Activated B cell treated with CpG ODN at 0.5 μM for 24 hours (primary cell): ENCODE measurements at regions not wholly inside any gene's neighbourhood (a gene's known extent, or its start where the extent isn't known, plus 50 kb on each side); places are given as distances from the start of the nearest gene placed in this dataset.

Experiments
- ATAC-seq: fragments of 200-7000 bp; cut with Tn5 transposase; one replicate; pipeline ENCODE4 v1.10.0; 2021; ENCODE audit warnings: low read depth, mild to moderate bottlenecking, moderate library complexity
- CTCF ChIA-PET: fragments of 350-600 bp; sonication (Branson Sonifier 250); formaldehyde crosslinking; loops from one replicate; lab custom pipeline; 2021; ENCODE audit warnings: antibody characterized with exemption; lab: Charles Lee
- POLR2A ChIA-PET: fragments of 350-600 bp; sonication (Branson Sonifier 250); formaldehyde crosslinking; loops from one replicate; lab custom pipeline; 2021; ENCODE audit warnings: antibody characterized with exemption; lab: Charles Lee
- DNase-seq: peaks from one replicate; pipeline ENCODE4 v3.0.0; 2022
- H3K27ac Mint-ChIP-seq: one replicate; pipeline ENCODE4 v1.8.0; 2020; ENCODE audit warnings: mixed read lengths
- H3K27me3 Mint-ChIP-seq: one replicate; pipeline ENCODE4 v1.8.0; 2021; ENCODE audit warnings: mixed read lengths
- H3K36me3 Mint-ChIP-seq: one replicate; pipeline ENCODE4 v1.8.0; 2021; ENCODE audit warnings: low read depth, mixed read lengths
- H3K4me1 Mint-ChIP-seq: one replicate; pipeline ENCODE4 v1.8.0; 2021; ENCODE audit warnings: mixed read lengths
- H3K4me3 Mint-ChIP-seq: one replicate; pipeline ENCODE4 v1.8.0; 2020; ENCODE audit warnings: mild to moderate bottlenecking, mixed read lengths
- H3K9me3 Mint-ChIP-seq: one replicate; pipeline ENCODE4 v1.8.0; 2020; ENCODE audit warnings: mixed read lengths
- intact Hi-C: fragments of 100-400 bp; cut with micrococcal nuclease; formaldehyde crosslinking; loops from one replicate; pipeline ENCODE4 v1.15.1; 2024
- TF ChIP-seq, protein P1 (sequence below): fragments of 200-600 bp; IDR thresholded peaks from one replicate; pipeline ENCODE4 v1.8.0; 2022; ENCODE audit warnings: antibody characterized with exemption, mild to moderate bottlenecking

GRCh38 chr4:152103181-152103901 lies 342.5 kb upstream of the GATB start:
- POLR2A ChIA-PET = no interaction called here
- Mint-ChIP-seq H3K27me3 (peaks cover 8% of the 10 kb centered on the region), H3K4me1 (peaks cover 29% of the 10 kb centered on the region), H3K27ac (no peak overlapping the region), H3K36me3 (no peaks in the 10 kb centered on the region), H3K9me3 (no peaks in the 10 kb centered on the region), H3K4me3 (no peak overlapping the region)
- no peak for ATAC-seq
- CTCF ChIA-PET = no interaction called here
- intact Hi-C loops = no loop called here
- TF ChIP-seq, protein P1, sequence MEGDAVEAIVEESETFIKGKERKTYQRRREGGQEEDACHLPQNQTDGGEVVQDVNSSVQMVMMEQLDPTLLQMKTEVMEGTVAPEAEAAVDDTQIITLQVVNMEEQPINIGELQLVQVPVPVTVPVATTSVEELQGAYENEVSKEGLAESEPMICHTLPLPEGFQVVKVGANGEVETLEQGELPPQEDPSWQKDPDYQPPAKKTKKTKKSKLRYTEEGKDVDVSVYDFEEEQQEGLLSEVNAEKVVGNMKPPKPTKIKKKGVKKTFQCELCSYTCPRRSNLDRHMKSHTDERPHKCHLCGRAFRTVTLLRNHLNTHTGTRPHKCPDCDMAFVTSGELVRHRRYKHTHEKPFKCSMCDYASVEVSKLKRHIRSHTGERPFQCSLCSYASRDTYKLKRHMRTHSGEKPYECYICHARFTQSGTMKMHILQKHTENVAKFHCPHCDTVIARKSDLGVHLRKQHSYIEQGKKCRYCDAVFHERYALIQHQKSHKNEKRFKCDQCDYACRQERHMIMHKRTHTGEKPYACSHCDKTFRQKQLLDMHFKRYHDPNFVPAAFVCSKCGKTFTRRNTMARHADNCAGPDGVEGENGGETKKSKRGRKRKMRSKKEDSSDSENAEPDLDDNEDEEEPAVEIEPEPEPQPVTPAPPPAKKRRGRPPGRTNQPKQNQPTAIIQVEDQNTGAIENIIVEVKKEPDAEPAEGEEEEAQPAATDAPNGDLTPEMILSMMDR = no peak
- DNase-seq = no peak

DNA sequence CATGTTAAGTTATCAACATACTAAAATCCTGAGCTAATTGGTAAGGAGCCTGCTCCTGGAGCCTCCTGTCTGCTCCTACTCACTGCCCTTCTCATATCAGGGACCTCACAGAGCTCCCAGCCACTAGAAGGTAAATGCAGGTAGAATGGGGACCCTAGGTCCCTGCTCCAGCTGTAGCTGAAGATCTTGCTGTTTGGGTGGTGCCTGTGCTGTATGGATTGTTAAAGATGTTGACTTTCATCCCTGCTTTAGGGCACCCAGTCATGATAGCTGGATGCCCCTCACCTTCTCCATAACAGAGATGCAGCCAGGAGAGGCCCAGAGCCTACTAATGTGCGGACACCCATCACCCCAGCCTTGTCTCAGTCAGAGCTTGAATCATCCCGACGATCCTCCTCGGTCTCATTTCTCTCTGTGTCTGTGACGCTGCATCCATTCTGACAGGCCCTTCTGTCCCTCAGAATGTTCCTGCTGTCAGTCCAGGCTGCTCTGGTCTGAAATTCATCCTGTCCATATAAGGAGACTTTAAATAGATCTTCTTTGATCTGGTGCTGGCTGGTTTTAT lies 341.7 kb upstream of the GATB start:
- ChIA-PET CTCF (no interaction called here), POLR2A (no interaction called here)
- H3K36me3 Mint-ChIP-seq = no peaks in the 10 kb centered on the region
- no peak for ATAC-seq
- intact Hi-C loops = no loop called here
- TF ChIP-seq, protein P1 = no peak
- H3K4me1 Mint-ChIP-seq = peaks cover 29% of the 10 kb centered on the region
- H3K4me3 Mint-ChIP-seq = no peak overlapping the region
- no peak overlapping the region for H3K27ac Mint-ChIP-seq
- no peaks in the 10 kb centered on the region for H3K9me3 Mint-ChIP-seq
- DNase-seq = no peak
- H3K27me3 Mint-ChIP-seq = peaks cover 6% of the 10 kb centered on the region

DNA sequence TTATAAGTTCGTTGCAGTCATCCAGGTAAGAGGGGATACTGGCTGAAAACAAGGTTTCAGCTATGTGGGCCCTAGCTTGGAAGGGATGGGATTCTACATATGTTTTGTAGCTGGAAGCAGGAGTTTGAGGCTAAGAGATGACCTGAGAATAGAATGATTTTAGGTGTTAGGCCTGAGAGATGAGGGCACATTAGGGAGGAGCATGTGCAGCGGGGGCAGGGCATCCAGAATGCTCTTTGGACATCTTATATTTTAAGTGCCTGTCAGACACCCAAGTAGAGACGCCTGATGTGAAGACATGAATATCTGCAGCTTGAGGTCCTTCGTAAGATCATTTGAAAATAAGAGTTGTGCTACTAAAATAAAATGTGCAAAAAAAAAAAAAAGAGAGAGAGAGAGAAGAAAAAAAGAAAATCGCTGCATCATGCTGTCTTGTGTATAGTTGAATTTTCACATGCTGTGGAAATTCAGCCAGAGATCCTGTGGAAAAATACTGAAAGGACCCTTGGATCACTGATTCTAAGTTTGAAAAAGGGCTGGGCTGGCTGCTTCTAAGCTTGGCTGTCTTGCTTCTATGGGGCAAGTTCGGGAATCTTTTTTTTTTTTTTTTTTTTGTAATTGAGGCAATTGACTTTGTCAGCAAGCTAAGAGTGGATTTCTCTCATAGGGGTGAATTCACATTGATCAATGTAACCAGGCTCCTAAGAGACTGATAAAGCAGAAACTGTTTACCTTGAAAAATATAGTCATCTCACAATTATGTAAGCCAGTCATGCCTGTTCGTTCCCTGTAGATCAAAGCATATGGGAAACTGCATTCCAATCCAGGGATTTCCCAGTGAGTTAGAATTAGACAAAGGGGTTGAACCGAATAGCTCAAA lies 341.0 kb upstream of the GATB start:
- H3K4me3 Mint-ChIP-seq = no peak overlapping the region
- intact Hi-C loops = no loop called here
- TF ChIP-seq, protein P1 = no peak
- no peaks in the 10 kb centered on the region for H3K9me3 Mint-ChIP-seq
- DNase-seq (no peak), ATAC-seq (no peak)
- peaks cover 5% of the 10 kb centered on the region for H3K27me3 Mint-ChIP-seq
- ChIA-PET CTCF (no interaction called here), POLR2A (no interaction called here)
- no peak overlapping the region for H3K27ac Mint-ChIP-seq
- peaks cover 29% of the 10 kb centered on the region for H3K4me1 Mint-ChIP-seq
- H3K36me3 Mint-ChIP-seq = no peaks in the 10 kb centered on the region

GRCh38 chr4:152100379-152101201 lies 339.8 kb upstream of the GATB start:
- POLR2A ChIA-PET = interaction anchor here (0.7 kb wide), 1 partner anchor 225 kb away, joined by 4 read pairs; no protein-coding TSS in a partner anchor
- Mint-ChIP-seq H3K36me3 (no peaks in the 10 kb centered on the region), H3K27me3 (peaks cover 2% of the 10 kb centered on the region), H3K9me3 (no peaks in the 10 kb centered on the region), H3K27ac (peak overlapping the region; percentile 62), H3K4me1 (peaks cover 29% of the 10 kb centered on the region), H3K4me3 (peak overlapping the region; percentile 57)
- ATAC-seq = peak; percentile 21
- DNase-seq = no peak
- CTCF ChIA-PET = no interaction called here
- intact Hi-C loops = no loop called here
- TF ChIP-seq, protein P1 = no peak
